Endothelial cell (in vitro differentiated cells): ENCODE measurements at regions not wholly inside any gene's neighbourhood (a gene's known extent, or its start where the extent isn't known, plus 50 kb on each side); places are given as distances from the start of the nearest gene placed in this dataset.

ENCODE experiments used
- DNase-seq: peaks from one replicate; pipeline ENCODE4 v3.0.0; 2021; ENCODE audit warnings: low spot score
- H3K27ac Mint-ChIP-seq: one replicate; pipeline ENCODE4 v1.8.0; 2021; ENCODE audit warnings: mixed read lengths, inconsistent platforms; ENCODE audit not compliant: unreplicated experiment
- H3K27me3 Mint-ChIP-seq: one replicate; pipeline ENCODE4 v1.8.0; 2021; ENCODE audit warnings: mild to moderate bottlenecking, moderate library complexity, mixed read lengths, inconsistent platforms; ENCODE audit not compliant: unreplicated experiment
- H3K36me3 Mint-ChIP-seq: one replicate; pipeline ENCODE4 v1.8.0; 2021; ENCODE audit warnings: mild to moderate bottlenecking, low read depth, mixed read lengths, inconsistent platforms; ENCODE audit not compliant: unreplicated experiment
- H3K4me1 Mint-ChIP-seq: one replicate; pipeline ENCODE4 v1.8.0; 2021; ENCODE audit warnings: mild to moderate bottlenecking, mixed read lengths, inconsistent platforms; ENCODE audit not compliant: unreplicated experiment
- H3K4me3 Mint-ChIP-seq: one replicate; pipeline ENCODE4 v1.8.0; 2021; ENCODE audit warnings: mild to moderate bottlenecking, mixed read lengths, inconsistent platforms; ENCODE audit not compliant: unreplicated experiment
- H3K9me3 Mint-ChIP-seq: one replicate; pipeline ENCODE4 v1.8.0; 2021; ENCODE audit warnings: mixed read lengths, inconsistent platforms; ENCODE audit not compliant: unreplicated experiment
- TF ChIP-seq, protein P1 (sequence below): fragments of 200-600 bp; sonication (generic); IDR thresholded peaks from one replicate; pipeline ENCODE4 v1.5.0; 2021; ENCODE audit warnings: antibody characterized with exemption; ENCODE audit not compliant: unreplicated experiment

- TF ChIP-seq, protein P1, sequence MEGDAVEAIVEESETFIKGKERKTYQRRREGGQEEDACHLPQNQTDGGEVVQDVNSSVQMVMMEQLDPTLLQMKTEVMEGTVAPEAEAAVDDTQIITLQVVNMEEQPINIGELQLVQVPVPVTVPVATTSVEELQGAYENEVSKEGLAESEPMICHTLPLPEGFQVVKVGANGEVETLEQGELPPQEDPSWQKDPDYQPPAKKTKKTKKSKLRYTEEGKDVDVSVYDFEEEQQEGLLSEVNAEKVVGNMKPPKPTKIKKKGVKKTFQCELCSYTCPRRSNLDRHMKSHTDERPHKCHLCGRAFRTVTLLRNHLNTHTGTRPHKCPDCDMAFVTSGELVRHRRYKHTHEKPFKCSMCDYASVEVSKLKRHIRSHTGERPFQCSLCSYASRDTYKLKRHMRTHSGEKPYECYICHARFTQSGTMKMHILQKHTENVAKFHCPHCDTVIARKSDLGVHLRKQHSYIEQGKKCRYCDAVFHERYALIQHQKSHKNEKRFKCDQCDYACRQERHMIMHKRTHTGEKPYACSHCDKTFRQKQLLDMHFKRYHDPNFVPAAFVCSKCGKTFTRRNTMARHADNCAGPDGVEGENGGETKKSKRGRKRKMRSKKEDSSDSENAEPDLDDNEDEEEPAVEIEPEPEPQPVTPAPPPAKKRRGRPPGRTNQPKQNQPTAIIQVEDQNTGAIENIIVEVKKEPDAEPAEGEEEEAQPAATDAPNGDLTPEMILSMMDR, result no peak
- Mint-ChIP-seq H3K4me1 (no peaks in the 10 kb centered on the region), H3K4me3 (no peak overlapping the region)
These were observed 885.1 kb downstream of the CCSER2 start for GRCh38 chr10:85213493-85213892.

DNA sequence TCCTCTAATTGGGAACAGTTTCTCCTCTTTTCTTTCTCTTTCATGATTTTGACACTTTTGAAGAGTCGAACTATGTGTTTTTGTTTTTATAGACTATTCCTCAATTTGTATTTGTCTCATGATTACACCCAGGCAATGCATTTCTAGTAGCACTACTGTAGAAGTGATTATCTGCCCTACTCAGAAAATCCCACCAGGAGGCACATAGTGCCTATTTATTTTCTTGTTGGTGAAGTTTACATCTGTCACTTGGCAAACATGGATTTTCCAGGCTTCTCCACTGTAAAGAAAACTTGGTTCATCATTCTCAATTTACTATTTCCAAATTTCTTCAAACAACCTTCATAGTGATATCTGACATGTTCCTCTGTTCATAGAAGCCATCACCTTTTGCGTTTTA, 893.9 kb downstream of the CCSER2 start:
- no peaks in the 10 kb centered on the region for H3K27me3 Mint-ChIP-seq
- no peak overlapping the region for H3K4me3 Mint-ChIP-seq
- H3K27ac Mint-ChIP-seq, result no peak overlapping the region
- no peaks in the 10 kb centered on the region for H3K4me1 Mint-ChIP-seq
- H3K36me3 Mint-ChIP-seq, result no peaks in the 10 kb centered on the region
- peaks cover 8% of the 10 kb centered on the region for H3K9me3 Mint-ChIP-seq
- DNase-seq, result no peak
- TF ChIP-seq, protein P1, result no peak

More at GRCh38 chr10:85213493-85213892, 885.1 kb downstream of the CCSER2 start:
- DNase-seq, result no peak
- Mint-ChIP-seq H3K9me3 (peaks cover 3% of the 10 kb centered on the region), H3K27me3 (peaks cover 2% of the 10 kb centered on the region), H3K27ac (no peak overlapping the region), H3K36me3 (no peaks in the 10 kb centered on the region)

DNA sequence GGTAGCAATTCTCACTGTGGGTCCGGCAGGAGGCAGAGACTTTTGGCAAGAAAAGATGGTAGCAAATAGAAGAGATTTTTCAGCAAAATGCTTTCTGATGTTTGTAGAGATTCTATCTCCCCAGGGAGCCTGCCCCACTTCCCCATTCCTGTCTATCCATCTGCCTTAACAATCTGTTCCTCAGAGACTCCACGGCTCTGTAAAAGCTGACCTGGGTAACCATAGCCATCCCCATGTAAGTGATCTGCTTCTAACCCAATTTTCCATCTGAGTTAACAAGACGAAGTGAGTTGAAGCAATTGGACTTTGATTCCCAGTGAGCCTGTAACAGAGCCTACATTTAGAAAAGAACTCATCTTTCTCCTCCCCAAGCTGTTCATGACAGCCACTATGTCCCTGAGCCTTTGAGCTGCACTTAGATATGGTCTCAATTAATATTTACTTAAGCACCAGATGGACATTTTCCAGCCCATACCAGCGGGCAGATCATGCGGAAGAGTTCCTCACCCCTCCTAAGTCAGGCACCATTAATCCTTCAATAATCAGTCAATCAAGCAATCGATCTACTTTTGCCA, 896.1 kb downstream of the CCSER2 start:
- H3K36me3 Mint-ChIP-seq, result no peaks in the 10 kb centered on the region
- peaks cover 5% of the 10 kb centered on the region for H3K9me3 Mint-ChIP-seq
- no peak for DNase-seq
- no peaks in the 10 kb centered on the region for H3K4me1 Mint-ChIP-seq
- no peak overlapping the region for H3K27ac Mint-ChIP-seq
- TF ChIP-seq, protein P1, result no peak
- no peak overlapping the region for H3K4me3 Mint-ChIP-seq
- H3K27me3 Mint-ChIP-seq, result peaks cover 1% of the 10 kb centered on the region

DNA sequence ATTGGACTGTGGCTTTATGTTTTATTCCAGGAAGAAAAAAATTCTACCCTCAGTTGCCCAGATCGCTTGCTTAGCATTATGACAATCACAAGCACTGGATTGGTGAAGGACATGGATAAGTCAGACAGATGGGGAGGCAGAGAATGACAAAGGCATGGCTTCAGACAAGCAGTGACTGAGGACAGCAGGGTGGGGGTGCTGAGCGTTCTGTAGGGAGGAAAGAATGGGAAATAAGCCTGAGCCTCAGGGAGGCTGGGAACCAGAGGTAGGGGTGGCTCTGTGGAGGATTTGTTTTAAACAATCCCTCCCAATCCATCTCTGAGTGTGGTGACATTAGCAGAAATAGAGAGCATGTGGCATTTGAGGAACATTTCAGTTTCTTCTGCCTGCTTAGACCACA, 896.9 kb downstream of the CCSER2 start:
- Mint-ChIP-seq H3K9me3 (peaks cover 5% of the 10 kb centered on the region), H3K36me3 (no peaks in the 10 kb centered on the region), H3K27me3 (peaks cover 1% of the 10 kb centered on the region), H3K4me3 (no peak overlapping the region), H3K27ac (no peak overlapping the region), H3K4me1 (no peaks in the 10 kb centered on the region)
- TF ChIP-seq, protein P1, result no peak
- DNase-seq, result no peak

GRCh38 chr10:85226596-85226995, 898.2 kb downstream of the CCSER2 start:
- Mint-ChIP-seq H3K9me3 (peaks cover 5% of the 10 kb centered on the region), H3K4me1 (no peaks in the 10 kb centered on the region), H3K4me3 (no peak overlapping the region), H3K27me3 (peaks cover 1% of the 10 kb centered on the region), H3K36me3 (no peaks in the 10 kb centered on the region), H3K27ac (no peak overlapping the region)
- no peak for DNase-seq
- TF ChIP-seq, protein P1, result no peak
